ENCODE measurements at regions not wholly inside any gene's neighbourhood (a gene's known extent, or its start where the extent isn't known, plus 50 kb on each side); places are given as distances from the start of the nearest gene placed in this dataset.

DNA sequence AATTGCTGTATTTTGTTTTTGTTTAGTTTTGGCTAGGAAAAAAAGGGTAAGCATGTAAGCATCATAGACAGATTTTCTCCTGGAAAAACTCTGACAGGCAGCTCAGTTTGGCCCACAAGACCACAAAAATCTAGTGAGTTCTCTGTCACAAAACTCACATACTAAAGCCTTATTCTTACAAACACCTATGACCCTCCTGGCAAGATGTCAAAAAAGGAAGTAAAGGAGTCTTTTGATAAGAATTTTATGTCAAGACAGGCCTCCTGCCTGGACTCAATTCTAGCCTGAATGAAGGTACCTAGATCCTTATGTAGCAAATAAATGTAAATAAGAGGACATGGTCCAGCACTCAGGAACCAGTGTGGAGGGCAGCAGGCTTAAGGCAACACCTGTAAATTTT lies 668.3 kb upstream of the ZNF385D start:
- no peaks in the 10 kb centered on the region for H3K27me3 Mint-ChIP-seq (ENCODE audit: unreplicated experiment)
- TF ChIP-seq CTCF (IDR thresholded peaks at IDR 0.05; ENCODE audit: unreplicated experiment), result no peak
- H3K4me1 Mint-ChIP-seq (ENCODE audit: unreplicated experiment), result no peaks in the 10 kb centered on the region
- H3K27ac Mint-ChIP-seq (ENCODE audit: unreplicated experiment), result no peak overlapping the region
- no peak overlapping the region for H3K4me3 Mint-ChIP-seq (ENCODE audit: unreplicated experiment)
- no peaks in the 10 kb centered on the region for H3K9me3 Mint-ChIP-seq (ENCODE audit: unreplicated experiment)
- peaks cover 3% of the 10 kb centered on the region for H3K36me3 Mint-ChIP-seq (ENCODE audit: low read depth, unreplicated experiment)
- DNase-seq (ENCODE audit: low spot score), result no peak

DNA sequence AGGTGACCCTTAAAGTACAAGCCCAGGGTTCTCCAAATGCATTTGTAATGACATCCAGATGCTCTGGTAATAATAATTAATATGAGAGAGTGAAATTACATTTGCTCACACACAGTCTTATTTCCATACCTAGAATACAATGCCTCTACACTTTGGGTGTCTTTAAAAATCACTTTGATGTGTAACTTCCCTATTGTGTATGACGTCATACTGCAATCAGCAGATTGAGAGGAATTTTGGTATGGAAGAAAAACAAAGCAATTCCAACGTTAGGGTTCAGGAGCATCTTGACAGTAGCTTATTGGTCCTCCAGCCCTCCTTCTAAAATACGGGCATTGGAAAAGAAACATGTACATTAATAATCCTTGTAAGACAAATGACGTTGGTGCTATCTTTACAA lies 670.6 kb upstream of the ZNF385D start:
- Mint-ChIP-seq H3K4me1 (ENCODE audit: unreplicated experiment) (no peaks in the 10 kb centered on the region), H3K36me3 (ENCODE audit: low read depth, unreplicated experiment) (no peaks in the 10 kb centered on the region), H3K27ac (ENCODE audit: unreplicated experiment) (no peak overlapping the region), H3K9me3 (ENCODE audit: unreplicated experiment) (no peaks in the 10 kb centered on the region), H3K4me3 (ENCODE audit: unreplicated experiment) (no peak overlapping the region), H3K27me3 (ENCODE audit: unreplicated experiment) (no peaks in the 10 kb centered on the region)
- no peak for TF ChIP-seq CTCF (IDR thresholded peaks at IDR 0.05; ENCODE audit: unreplicated experiment)
- no peak for DNase-seq (ENCODE audit: low spot score)

- H3K36me3 Mint-ChIP-seq (ENCODE audit: low read depth, unreplicated experiment), result no peaks in the 10 kb centered on the region
Measured at GRCh38 chr3:22431334-22431733, 680.3 kb upstream of the ZNF385D start.

GRCh38 chr3:22439626-22440025 lies 688.6 kb upstream of the ZNF385D start:
- H3K4me3 Mint-ChIP-seq (ENCODE audit: unreplicated experiment), result no peak overlapping the region
- no peaks in the 10 kb centered on the region for H3K4me1 Mint-ChIP-seq (ENCODE audit: unreplicated experiment)
- no peaks in the 10 kb centered on the region for H3K9me3 Mint-ChIP-seq (ENCODE audit: unreplicated experiment)
- H3K36me3 Mint-ChIP-seq (ENCODE audit: low read depth, unreplicated experiment), result no peaks in the 10 kb centered on the region
- no peak overlapping the region for H3K27ac Mint-ChIP-seq (ENCODE audit: unreplicated experiment)
- no peak for TF ChIP-seq CTCF (IDR thresholded peaks at IDR 0.05; ENCODE audit: unreplicated experiment)
- H3K27me3 Mint-ChIP-seq (ENCODE audit: unreplicated experiment), result peaks cover 2% of the 10 kb centered on the region
- no peak for DNase-seq (ENCODE audit: low spot score)

More at GRCh38 chr3:22431334-22431733, 680.3 kb upstream of the ZNF385D start:
- TF ChIP-seq CTCF (IDR thresholded peaks at IDR 0.05; ENCODE audit: unreplicated experiment), result no peak
- no peaks in the 10 kb centered on the region for H3K4me1 Mint-ChIP-seq (ENCODE audit: unreplicated experiment)
- no peaks in the 10 kb centered on the region for H3K27me3 Mint-ChIP-seq (ENCODE audit: unreplicated experiment)
- H3K9me3 Mint-ChIP-seq (ENCODE audit: unreplicated experiment), result no peaks in the 10 kb centered on the region
- no peak for DNase-seq (ENCODE audit: low spot score)
- H3K4me3 Mint-ChIP-seq (ENCODE audit: unreplicated experiment), result no peak overlapping the region
- no peak overlapping the region for H3K27ac Mint-ChIP-seq (ENCODE audit: unreplicated experiment)

- Mint-ChIP-seq H3K4me3 (ENCODE audit: unreplicated experiment) (no peak overlapping the region), H3K27ac (ENCODE audit: unreplicated experiment) (no peak overlapping the region), H3K4me1 (ENCODE audit: unreplicated experiment) (no peaks in the 10 kb centered on the region), H3K27me3 (ENCODE audit: unreplicated experiment) (peaks cover 2% of the 10 kb centered on the region), H3K36me3 (ENCODE audit: low read depth, unreplicated experiment) (no peaks in the 10 kb centered on the region), H3K9me3 (ENCODE audit: unreplicated experiment) (no peaks in the 10 kb centered on the region)
- DNase-seq (ENCODE audit: low spot score), result no peak
- TF ChIP-seq CTCF (IDR thresholded peaks at IDR 0.05; ENCODE audit: unreplicated experiment), result no peak
Measured at GRCh38 chr3:22441711-22442110, 690.7 kb upstream of the ZNF385D start.

Data from endothelial cell (in vitro differentiated cells).